GM12878 (cell line): ENCODE measurements at regions not wholly inside any gene's neighbourhood (a gene's known extent, or its start where the extent isn't known, plus 50 kb on each side); places are given as distances from the start of the nearest gene placed in this dataset.

Experiments
- BACH1 ChIP-seq: fragments of 450-650 bp; IDR thresholded peaks from 2 replicates; pipeline ENCODE4 v1.6.1; 2017; ENCODE audit warnings: mild to moderate bottlenecking, borderline replicate concordance
- BCLAF1 ChIP-seq: fragments of 450-650 bp; IDR thresholded peaks from 2 replicates; pipeline ENCODE4 v1.6.1; 2017; ENCODE audit warnings: antibody characterized with exemption, mild to moderate bottlenecking, moderate library complexity
- CBX3 ChIP-seq: fragments of 200-600 bp; sonication (generic); IDR thresholded peaks from 2 replicates; pipeline ENCODE4 v1.6.1; 2016; ENCODE audit warnings: low read depth, borderline replicate concordance
- FOS ChIP-seq: IDR thresholded peaks from 3 replicates; pipeline ENCODE4 v1.6.1; 2011; ENCODE audit warnings: borderline replicate concordance; ENCODE audit not compliant: insufficient read length; ENCODE audit errors: extremely low read depth
- GATAD2B ChIP-seq: fragments of 450-650 bp; conservative IDR thresholded peaks from 2 replicates; pipeline ENCODE4 v1.6.1; 2017; ENCODE audit warnings: low read depth, mild to moderate bottlenecking, moderate library complexity
- IRF3 ChIP-seq: fragments of 450-650 bp; IDR thresholded peaks from 2 replicates; pipeline ENCODE4 v1.6.1; 2014; ENCODE audit warnings: mild to moderate bottlenecking
- JUND ChIP-seq: IDR thresholded peaks from 2 replicates; pipeline ENCODE4 v1.6.1; 2012; ENCODE audit warnings: low read depth, mild to moderate bottlenecking, low read length, improper control_type of control experiment, moderate library complexity
- PRDM15 ChIP-seq: fragments of 450-650 bp; formaldehyde crosslinking; IDR thresholded peaks from 2 replicates; pipeline ENCODE4 v1.4.0; 2020; ENCODE audit warnings: mild to moderate bottlenecking, moderate library complexity
- RAD21 ChIP-seq: IDR thresholded peaks from 2 replicates; pipeline ENCODE4 v1.6.1; 2011; ENCODE audit warnings: mild to moderate bottlenecking, low read depth, low read length, moderate library complexity; ENCODE audit not compliant: insufficient read depth
- RELA ChIP-seq: fragments of 450-650 bp; IDR thresholded peaks from 2 replicates; pipeline ENCODE4 v1.8.0; 2014; ENCODE audit warnings: borderline replicate concordance; ENCODE audit not compliant: partially characterized antibody
- STAT3 ChIP-seq: IDR thresholded peaks from 2 replicates; pipeline ENCODE4 v1.6.1; 2011; ENCODE audit warnings: low read depth, low read length, improper control_type of control experiment
- USF2 ChIP-seq: IDR thresholded peaks from 2 replicates; pipeline ENCODE4 v1.6.1; 2011; ENCODE audit warnings: low read depth, low read length, improper control_type of control experiment, borderline replicate concordance
- YBX1 ChIP-seq: fragments of 450-650 bp; IDR thresholded peaks from 2 replicates; pipeline ENCODE4 v1.6.1; 2016; ENCODE audit warnings: antibody characterized with exemption
- YY1 ChIP-seq: IDR thresholded peaks from 2 replicates; pipeline ENCODE4 v1.6.1; 2011; ENCODE audit warnings: low read depth, mild to moderate bottlenecking, low read length
- ZNF687 ChIP-seq: fragments of 450-650 bp; IDR thresholded peaks from 2 replicates; pipeline ENCODE4 v1.6.1; 2017; ENCODE audit warnings: mild to moderate bottlenecking, moderate library complexity

- TF ChIP-seq PRDM15 (CRISPR knock-in tag) (no peak), GATAD2B (no peak), FOS (no peak), YY1 (no peak), IRF3 (no peak), BACH1 (no peak), YBX1 (no peak), ZNF687 (no peak), USF2 (no peak), JUND (no peak), RAD21 (no peak), CBX3 (no peak), RELA (no peak), BCLAF1 (no peak), STAT3 (no peak)
Measured at GRCh38 chr10:107834706-107835105, 670.2 kb upstream of the SORCS1 start (continued).
